Hematopoietic multipotent progenitor cell treated with erythropoietin and hydrocortisone succinate and interleukin-3 and kit ligand, for 15 days (in vitro differentiated cells): ENCODE measurements at regions not wholly inside any gene's neighbourhood (a gene's known extent, or its start where the extent isn't known, plus 50 kb on each side); places are given as distances from the start of the nearest gene placed in this dataset.
A peak's percentile ranks its signal among the peaks of the same experiment; 100 is the strongest.
"Not testable (repeated sequence)": the region's sequence is repeated elsewhere in the genome, so short reads cannot be mapped to it uniquely, and the experiment has no call there.

ENCODE experiments used
- DNase-seq: peaks from one replicate; pipeline ENCODE4 v3.0.0-alpha.2; 2015; ENCODE audit warnings: low spot score

DNA sequence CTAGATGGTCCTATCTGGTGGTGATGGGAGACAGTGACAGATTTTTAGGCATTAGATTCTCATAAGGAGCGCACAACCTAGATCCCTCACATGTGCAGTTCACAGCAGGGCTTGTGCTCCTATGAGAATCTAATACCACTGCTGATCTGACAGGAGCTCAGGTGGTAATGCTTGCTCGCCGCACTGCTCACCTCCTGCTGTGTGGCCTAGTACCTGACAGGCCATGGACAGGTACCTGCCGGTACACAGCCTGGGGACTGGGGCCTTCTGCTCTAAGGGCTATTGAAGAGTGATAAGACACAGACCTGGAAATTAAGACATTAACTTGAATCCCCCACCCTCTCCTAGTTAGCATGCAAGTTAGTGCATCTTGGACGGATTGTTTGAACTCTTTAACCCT, 64.4 kb downstream of the KLRB1 start:
- not testable (repeated sequence) for DNase-seq

GRCh38 chr12:9542827-9543226, 64.9 kb downstream of the KLRB1 start:
- not testable (repeated sequence) for DNase-seq

GRCh38 chr12:9515925-9516324, 91.8 kb downstream of the KLRB1 start:
- DNase-seq = not testable (repeated sequence)

- not testable (repeated sequence) for DNase-seq
Observed at GRCh38 chr12:9512695-9513094, 95.0 kb downstream of the KLRB1 start.

DNA sequence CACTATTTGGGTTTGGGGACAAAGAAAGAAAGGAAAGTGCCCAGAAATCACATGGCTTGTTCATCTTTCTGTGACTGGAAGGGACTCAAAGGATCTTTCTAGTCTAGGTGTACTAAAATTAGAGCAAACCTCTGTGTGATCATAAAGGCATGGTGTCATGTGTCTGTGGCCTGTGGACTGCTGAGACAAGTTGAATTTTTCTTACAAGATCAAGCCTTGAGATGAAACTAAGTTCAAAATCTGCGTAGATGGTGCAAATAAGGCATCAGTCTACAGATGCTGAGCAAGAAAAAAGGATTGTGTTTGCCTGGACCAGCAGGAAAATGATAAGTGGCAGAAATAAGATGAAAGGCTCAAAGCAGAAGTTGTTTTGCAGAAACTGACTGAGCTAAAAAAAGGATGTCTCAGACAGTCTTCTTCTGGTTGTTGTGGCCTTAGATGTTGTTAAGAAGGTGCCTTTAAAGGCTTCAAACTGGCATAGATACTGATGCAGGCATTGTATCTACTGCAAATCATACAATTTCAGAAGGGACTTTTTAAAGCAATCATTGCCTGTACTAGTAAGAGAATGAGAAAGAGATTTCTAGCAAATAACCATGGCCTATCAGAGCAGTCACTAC, 97.2 kb downstream of the KLRB1 start:
- DNase-seq = not testable (repeated sequence)

DNA sequence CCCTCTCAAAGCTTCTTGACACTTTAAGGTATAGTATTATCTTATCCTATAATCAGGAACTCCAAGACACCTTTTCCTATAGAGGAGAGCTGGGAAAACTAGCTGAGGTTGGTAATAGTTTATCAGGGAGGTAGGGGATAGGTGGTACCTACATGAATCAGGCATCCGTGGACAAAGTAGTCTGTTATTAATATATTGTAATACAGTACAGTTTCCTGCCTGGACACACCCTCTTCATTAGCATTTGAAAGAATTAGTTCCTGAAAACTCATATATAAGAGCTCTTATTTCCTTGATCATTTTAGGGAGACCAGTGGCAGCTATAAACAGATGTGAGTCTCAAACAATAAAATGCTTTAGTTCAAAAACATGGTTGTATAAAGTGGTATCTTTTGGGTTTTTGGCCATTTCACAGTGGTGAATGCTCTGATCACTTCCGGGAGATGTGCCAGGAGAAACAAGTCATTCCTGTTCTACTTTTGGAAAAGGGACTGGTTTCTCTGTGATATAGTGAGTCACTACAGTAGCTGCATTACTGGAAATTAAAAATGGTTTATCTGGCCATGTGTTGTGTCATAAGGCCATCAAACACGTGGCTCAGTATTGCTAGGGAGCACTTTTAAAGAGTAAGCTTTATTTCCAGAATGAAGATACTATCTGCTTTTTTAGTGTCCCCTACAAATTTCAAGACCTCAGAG, 98.1 kb downstream of the KLRB1 start:
- DNase-seq = no peak

- DNase-seq = no peak
Observed at GRCh38 chr12:9506746-9507145, 101.0 kb downstream of the KLRB1 start.

DNA sequence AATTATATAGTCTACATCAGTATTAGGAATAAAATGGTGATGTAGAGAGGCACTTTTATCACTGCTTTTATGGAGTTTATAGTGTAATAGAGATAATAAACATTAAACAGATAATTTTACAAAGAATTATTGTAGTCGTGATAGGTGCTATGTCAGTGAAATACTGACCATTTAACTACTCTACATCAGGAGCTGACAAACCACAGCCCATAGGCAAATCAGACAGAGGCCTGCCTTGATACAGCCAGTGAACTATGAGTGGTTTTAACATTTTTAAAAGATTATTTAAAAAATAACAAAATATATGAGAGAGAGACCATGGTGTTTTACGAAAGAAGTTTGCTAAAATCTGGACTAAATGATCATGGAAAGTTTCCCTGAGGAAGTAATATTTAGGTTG, 104.3 kb downstream of the KLRB1 start:
- not testable (repeated sequence) for DNase-seq

DNA sequence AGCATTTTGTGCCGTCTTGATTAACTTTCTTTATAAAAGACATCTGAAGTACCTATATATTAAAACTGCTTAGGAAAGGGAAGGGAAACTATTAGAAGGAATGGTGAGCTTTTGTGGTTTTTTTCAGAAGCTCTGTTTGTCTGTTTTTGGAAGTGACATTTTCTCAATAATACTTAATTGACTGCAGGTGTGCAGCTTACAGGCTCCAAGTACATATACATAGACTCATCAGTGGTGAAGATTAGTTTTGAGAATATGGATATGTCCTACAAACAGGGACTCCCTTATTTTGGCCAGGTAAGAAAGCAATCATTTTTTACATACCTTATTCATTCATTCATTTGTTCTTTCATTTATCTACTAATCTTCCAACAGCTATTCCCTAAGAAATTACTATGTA, 104.9 kb downstream of the KLRB1 start:
- DNase-seq = not testable (repeated sequence)

- not testable (repeated sequence) for DNase-seq
Observed at GRCh38 chr12:9493325-9493724, 114.4 kb downstream of the KLRB1 start.

GRCh38 chr12:9481289-9481688, 126.4 kb downstream of the KLRB1 start:
- DNase-seq = not testable (repeated sequence)

GRCh38 chr12:9474197-9474596, 133.5 kb downstream of the KLRB1 start:
- DNase-seq = not testable (repeated sequence)

- not testable (repeated sequence) for DNase-seq
Observed at GRCh38 chr12:9473638-9474037, 134.1 kb downstream of the KLRB1 start.

DNA sequence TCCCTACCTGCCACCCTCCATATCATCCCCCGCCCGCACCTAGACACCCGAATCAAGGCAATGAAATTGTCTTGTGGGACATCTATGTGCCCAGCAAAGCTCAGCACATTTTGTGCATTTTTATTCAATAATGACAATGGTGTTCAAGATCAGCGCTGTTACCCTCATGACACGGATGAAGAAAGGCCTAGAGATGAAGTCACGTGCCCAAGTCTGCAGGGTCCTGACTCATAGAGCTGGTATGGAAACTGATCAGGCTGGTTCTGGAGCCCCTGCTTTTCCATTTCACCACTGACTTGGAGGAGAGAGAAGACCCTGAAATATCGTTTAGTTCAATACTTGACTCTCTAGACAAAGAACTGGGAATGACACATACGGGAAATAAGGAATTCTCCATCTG, 136.2 kb downstream of the KLRB1 start:
- DNase-seq = not testable (repeated sequence)

DNA sequence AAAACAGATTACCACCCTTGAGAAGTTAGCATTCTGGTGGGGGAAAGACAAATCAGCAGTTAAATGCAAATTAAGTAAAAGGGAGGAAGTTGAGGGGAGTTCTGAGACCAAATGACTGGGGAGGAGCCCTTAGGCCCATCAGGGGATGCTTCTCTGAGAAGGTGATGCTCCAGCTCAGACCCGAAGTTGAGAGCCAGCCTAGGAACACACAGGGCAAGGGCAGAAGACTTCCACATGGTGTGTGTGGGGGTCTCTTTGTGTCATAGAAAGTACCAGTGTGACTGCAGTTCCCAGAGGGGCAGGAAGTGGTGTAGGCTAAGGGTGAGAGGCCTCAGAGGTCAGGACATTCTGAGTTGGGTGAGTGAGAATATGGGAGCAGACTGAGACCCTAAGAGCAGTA, 137.3 kb downstream of the KLRB1 start:
- not testable (repeated sequence) for DNase-seq

DNA sequence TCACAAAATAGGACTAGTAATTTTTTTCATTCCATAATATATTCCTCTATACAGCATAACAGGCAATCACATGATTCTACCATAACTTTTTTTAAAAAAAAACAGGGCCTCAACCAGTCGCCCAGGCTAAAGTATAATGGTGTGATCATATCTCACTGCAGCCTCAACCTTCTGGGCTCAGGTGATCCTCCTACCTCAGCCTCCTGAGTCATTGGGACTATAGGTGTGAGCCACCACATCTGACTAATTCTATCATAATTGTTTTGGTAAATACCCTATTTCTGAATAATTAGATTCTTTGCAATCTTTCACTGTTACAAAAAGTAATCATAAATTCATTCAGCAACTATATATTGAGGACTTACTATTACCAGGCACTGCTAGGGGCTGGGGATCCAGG, 137.8 kb downstream of the KLRB1 start:
- not testable (repeated sequence) for DNase-seq

- not testable (repeated sequence) for DNase-seq
Observed at GRCh38 chr12:9469463-9469862, 138.3 kb downstream of the KLRB1 start.

DNA sequence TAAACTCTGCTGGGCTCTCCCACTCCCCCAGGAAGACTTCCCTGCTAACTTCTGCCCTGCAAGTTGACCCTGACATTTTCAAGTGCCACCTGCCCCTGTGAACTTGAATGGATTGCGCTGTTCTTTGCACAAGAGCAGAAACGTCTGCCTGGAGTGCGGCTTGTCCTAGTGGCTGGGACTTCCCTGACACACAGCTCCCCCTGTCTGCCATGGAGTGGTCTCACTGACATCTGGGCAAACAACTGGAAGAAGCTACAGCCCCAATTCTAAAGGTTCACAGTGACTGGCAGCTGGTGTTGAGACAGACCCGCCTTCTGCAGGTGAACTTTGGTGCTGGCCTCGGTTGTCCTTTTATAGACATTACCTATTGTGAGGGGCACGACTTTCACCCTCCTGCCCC, 138.7 kb downstream of the KLRB1 start:
- peak; percentile 67 for DNase-seq

DNA sequence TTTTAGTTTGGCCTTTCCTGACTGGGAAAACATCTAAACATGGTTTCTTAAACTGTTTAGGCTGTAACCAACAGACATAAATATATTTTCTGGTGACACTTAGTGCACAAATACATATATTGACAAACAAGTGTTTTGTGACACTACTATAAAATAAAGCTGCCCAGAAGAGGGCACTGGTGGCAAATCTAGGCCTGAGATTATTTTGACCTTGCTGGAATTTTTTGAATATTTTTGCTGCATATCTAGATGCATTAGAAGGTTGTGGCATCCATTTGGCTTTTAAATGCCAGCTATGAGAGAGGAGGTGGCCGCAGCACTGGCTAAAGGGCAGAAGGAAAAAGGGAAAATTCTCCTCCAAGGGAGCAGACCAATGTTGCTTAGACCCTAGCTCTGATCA, 139.6 kb downstream of the KLRB1 start:
- not testable (repeated sequence) for DNase-seq

DNA sequence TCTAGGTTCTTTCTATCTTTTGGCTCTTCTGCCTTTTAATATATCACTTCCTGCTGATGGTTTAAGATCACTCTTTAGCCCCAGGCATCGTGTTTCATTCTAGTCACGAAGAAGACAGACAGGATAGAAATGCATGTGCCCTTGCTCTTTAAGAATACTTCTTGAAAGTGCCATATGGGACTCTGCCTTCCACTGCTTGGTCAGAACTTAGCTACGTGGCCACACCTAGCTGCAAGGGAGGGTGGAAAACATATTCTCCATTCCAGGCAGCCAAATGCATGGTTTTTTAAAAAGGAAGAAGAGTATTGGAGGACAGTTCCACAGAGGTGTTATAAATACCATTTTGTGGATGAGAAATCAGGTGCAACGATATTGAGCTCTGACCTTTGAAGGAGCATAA, 143.3 kb downstream of the KLRB1 start:
- DNase-seq = no peak

DNA sequence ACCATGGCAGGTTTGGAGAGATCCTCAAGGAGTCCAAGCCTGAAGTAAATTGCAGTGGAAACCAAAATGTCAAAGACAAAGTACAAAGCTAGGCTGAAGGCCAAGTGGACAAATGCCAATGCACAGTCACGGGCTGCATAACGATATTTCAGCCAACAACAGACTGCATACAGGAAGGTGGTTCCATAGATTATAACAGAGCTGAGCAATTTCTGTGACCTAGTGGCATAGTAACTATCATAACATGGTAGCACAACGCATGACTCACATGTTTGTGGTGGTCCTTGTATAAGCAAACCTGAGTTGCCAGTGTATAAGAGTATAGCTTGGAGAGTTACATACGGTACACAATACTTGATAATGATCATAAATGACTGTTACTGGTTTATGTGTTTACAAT, 152.2 kb downstream of the KLRB1 start:
- DNase-seq = peak; percentile 91

DNA sequence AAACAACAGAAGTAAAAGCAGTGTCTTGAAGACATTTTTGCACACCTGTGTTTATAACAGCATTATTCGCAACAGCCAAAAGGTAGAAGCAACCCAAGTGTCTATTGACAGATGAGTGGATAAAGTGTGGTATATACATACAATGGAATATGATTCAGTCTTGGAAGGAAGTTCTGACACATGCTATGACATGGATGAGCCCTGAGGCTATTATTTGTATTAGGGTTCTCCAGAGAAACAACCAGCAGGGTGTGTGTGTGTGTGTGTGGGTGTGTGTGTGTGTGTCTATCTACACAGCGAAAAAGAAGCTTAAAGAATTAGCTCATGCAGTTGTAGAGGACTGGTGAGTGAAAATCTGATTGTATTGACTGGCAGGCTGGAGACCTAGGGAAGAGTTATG, 153.7 kb downstream of the KLRB1 start:
- not testable (repeated sequence) for DNase-seq

DNA sequence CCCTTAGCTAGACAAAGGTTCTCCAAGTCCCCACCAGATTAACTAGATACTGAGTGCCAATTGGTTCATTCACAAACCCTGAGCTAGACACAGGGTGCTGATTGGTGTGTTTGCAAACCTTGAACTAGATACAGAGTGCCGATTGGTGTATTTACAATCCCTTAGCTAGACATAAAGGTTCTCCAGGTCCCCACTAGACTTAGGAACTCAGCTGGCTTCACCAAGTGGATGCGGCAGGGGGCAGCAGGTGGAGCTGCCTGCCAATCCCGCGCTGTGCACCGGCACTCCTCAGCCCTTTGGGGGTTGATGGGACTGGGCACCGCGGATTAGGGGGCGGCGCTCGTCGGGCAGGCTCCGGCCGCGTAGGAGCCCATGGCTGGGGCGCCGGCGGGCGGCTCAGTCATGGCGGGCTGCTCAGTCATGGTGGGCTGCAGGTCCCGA, 157.6 kb downstream of the KLRB1 start:
- peak; percentile 19 for DNase-seq

DNA sequence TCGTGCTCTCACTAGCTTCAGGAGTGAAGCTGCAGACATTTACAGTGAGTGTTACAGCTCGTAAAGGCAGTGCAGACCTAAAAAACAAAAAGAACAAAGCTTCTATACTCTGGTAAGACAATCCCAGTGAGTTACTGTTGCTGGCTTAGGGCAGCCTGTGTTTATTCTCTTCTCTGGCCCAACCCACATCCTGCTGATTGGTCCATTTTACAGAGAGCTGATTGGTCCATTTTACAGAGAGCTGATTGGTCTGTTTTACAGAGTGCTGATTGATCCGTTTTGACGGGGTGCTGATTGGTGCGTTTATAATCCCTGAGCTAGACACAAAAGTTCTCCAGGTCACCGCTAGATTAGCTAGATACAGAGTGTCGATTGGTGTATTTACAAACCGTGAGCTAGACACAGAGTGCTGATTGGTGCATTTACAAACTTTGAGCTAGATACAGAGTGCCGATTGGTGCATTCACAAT, 158.0 kb downstream of the KLRB1 start:
- peak; percentile 61 for DNase-seq
